AG04449 (cell line): ENCODE measurements at regions not wholly inside any gene's neighbourhood (a gene's known extent, or its start where the extent isn't known, plus 50 kb on each side); places are given as distances from the start of the nearest gene placed in this dataset.

Experiments used
- CTCF ChIA-PET: fragments of 350-600 bp; formaldehyde crosslinking; extraction: SDS; loops from one replicate; lab custom pipeline; 2021; ENCODE audit warnings: antibody characterized with exemption; lab: Yijun Ruan, JAX
- POLR2A ChIA-PET: fragments of 400-600, 350-600 bp; formaldehyde crosslinking; extraction: SDS; loops from one replicate; lab custom pipeline; 2020; ENCODE audit warnings: antibody characterized with exemption, inconsistent platforms; lab: Yijun Ruan, JAX
- DNase-seq: peaks from one replicate; pipeline ENCODE4 v3.0.0-alpha.2; 2010; ENCODE audit warnings: low read depth, low spot score
- H3K4me3 ChIP-seq: 2 replicates; pipeline ENCODE4 v1.5.1; 2011; ENCODE audit warnings: low read depth, mild to moderate bottlenecking, control low read depth, low read length
- CTCF ChIP-seq: IDR thresholded peaks from one replicate; pipeline ENCODE4 v1.5.1; 2011; ENCODE audit warnings: mild to moderate bottlenecking, moderate library complexity, low read length, control low read depth, inconsistent platforms; ENCODE audit not compliant: insufficient read depth; ENCODE audit errors: missing control alignments

GRCh38 chr3:150218236-150218635 is 189.9 kb upstream of the TSC22D2 start:
- no peak for TF ChIP-seq CTCF
- ChIA-PET CTCF (interaction anchor here (0.7 to 6.2 kb wide), 7 partner anchors 34 to 452 kb away, joined by 3 to 125 read pairs (median 11); no protein-coding TSS in a partner anchor), POLR2A (no interaction called here)
- DNase-seq, result no peak
- H3K4me3 ChIP-seq, result no peak overlapping the region

GRCh38 chr3:150217691-150218090 is 190.4 kb upstream of the TSC22D2 start:
- POLR2A ChIA-PET, result no interaction called here

GRCh38 chr3:150216866-150217600 is 191.1 kb upstream of the TSC22D2 start:
- POLR2A ChIA-PET, result interaction anchor here (1.0 kb wide), 1 partner anchor 195 kb away, joined by 3 read pairs; no protein-coding TSS in a partner anchor
- TF ChIP-seq CTCF, result no peak
- no peak overlapping the region for H3K4me3 ChIP-seq

More at GRCh38 chr3:150217691-150218090, 190.4 kb upstream of the TSC22D2 start:
- CTCF ChIA-PET, result interaction anchor here (1.3 to 6.2 kb wide), 8 partner anchors 9 to 281 kb away, joined by 3 to 125 read pairs (median 8); partner anchors contain the start of gene PFN2
- DNase-seq, result no peak
- no peak overlapping the region for H3K4me3 ChIP-seq
- TF ChIP-seq CTCF, result no peak

GRCh38 chr3:150216041-150216811 is 191.9 kb upstream of the TSC22D2 start:
- H3K4me3 ChIP-seq, result no peak overlapping the region
- peak; percentile 68 for DNase-seq
- TF ChIP-seq CTCF, result no peak
- ChIA-PET POLR2A (interaction anchor here (1.0 kb wide), 1 partner anchor 196 kb away, joined by 3 read pairs; no protein-coding TSS in a partner anchor), CTCF (interaction anchor here (0.9 to 6.2 kb wide), 15 partner anchors 9 to 337 kb away, joined by 3 to 125 read pairs (median 7); partner anchors contain the start of gene PFN2)

More at GRCh38 chr3:150216866-150217600, 191.1 kb upstream of the TSC22D2 start:
- CTCF ChIA-PET, result interaction anchor here (0.6 to 6.2 kb wide), 17 partner anchors 9 to 337 kb away, joined by 3 to 125 read pairs (median 5); partner anchors contain the start of gene PFN2
- no peak for DNase-seq

GRCh38 chr3:150215616-150216015 is 192.5 kb upstream of the TSC22D2 start:
- CTCF ChIA-PET, result interaction anchor here (1.1 to 6.2 kb wide), 8 partner anchors 11 to 336 kb away, joined by 3 to 125 read pairs (median 8); no protein-coding TSS in a partner anchor
- TF ChIP-seq CTCF, result no peak

More at GRCh38 chr3:150215616-150216015, 192.5 kb upstream of the TSC22D2 start:
- POLR2A ChIA-PET, result interaction anchor here (1.0 kb wide), 1 partner anchor 197 kb away, joined by 3 read pairs; no protein-coding TSS in a partner anchor
- no peak overlapping the region for H3K4me3 ChIP-seq
- DNase-seq, result no peak
